GM12878 (cell line): ENCODE measurements at regions not wholly inside any gene's neighbourhood (a gene's known extent, or its start where the extent isn't known, plus 50 kb on each side); places are given as distances from the start of the nearest gene placed in this dataset.
A peak's percentile ranks its signal among the peaks of the same experiment; 100 is the strongest.

Source experiments
- ASH2L ChIP-seq: fragments of 300-600, 200-600 bp; sonication (generic); IDR thresholded peaks from 2 replicates; pipeline ENCODE4 v1.6.1; 2017; ENCODE audit warnings: low read depth, mild to moderate bottlenecking, borderline replicate concordance
- ATF2 ChIP-seq: IDR thresholded peaks from 2 replicates; pipeline ENCODE4 v1.6.1; 2012; ENCODE audit warnings: low read length, inconsistent platforms
- BMI1 ChIP-seq: fragments of 450-650 bp; IDR thresholded peaks from 2 replicates; pipeline ENCODE4 v1.6.1; 2016; ENCODE audit warnings: mild to moderate bottlenecking, moderate library complexity, borderline replicate concordance
- BRCA1 ChIP-seq: IDR thresholded peaks from 2 replicates; pipeline ENCODE4 v1.6.1; 2011; ENCODE audit warnings: low read depth, low read length, improper control_type of control experiment
- CBX5 ChIP-seq: sonication (generic); IDR thresholded peaks from 2 replicates; pipeline ENCODE4 v1.6.1; 2016; ENCODE audit warnings: low read depth, moderate library complexity, mild to moderate bottlenecking, inconsistent platforms
- HDAC6 ChIP-seq: fragments of 200-600 bp; sonication (generic); IDR thresholded peaks from one replicate; pipeline ENCODE4 v1.8.0; 2017; ENCODE audit warnings: antibody characterized with exemption; ENCODE audit not compliant: unreplicated experiment
- HDGF ChIP-seq: fragments of 450-650 bp; IDR thresholded peaks from 2 replicates; pipeline ENCODE4 v1.6.1; 2016; ENCODE audit warnings: antibody characterized with exemption
- MTA2 ChIP-seq: fragments of 450-650 bp; IDR thresholded peaks from 2 replicates; pipeline ENCODE4 v1.6.1; 2016; ENCODE audit warnings: low read depth, mild to moderate bottlenecking, moderate library complexity
- MYB ChIP-seq: fragments of 150-350 bp; IDR thresholded peaks from 2 replicates; pipeline ENCODE4 v1.6.1; 2014; ENCODE audit warnings: mild to moderate bottlenecking, low read depth, low read length, borderline replicate concordance
- PAX5 ChIP-seq: IDR thresholded peaks from 2 replicates; pipeline ENCODE4 v1.6.1; 2011; ENCODE audit warnings: low read depth, low read length, borderline replicate concordance
- PRDM15 ChIP-seq: fragments of 450-650 bp; formaldehyde crosslinking; IDR thresholded peaks from 2 replicates; pipeline ENCODE4 v1.4.0; 2020; ENCODE audit warnings: mild to moderate bottlenecking, moderate library complexity
- RBBP5 ChIP-seq: fragments of 200-600 bp; sonication (generic); conservative IDR thresholded peaks from 2 replicates; pipeline ENCODE4 v1.6.1; 2016
- REST ChIP-seq: IDR thresholded peaks from 2 replicates; pipeline ENCODE4 v1.6.1; 2012; ENCODE audit warnings: mild to moderate bottlenecking, low read depth, low read length
- ZNF24 ChIP-seq: fragments of 450-650 bp; IDR thresholded peaks from 2 replicates; pipeline ENCODE4 v1.6.1; 2017; ENCODE audit warnings: antibody characterized with exemption, mild to moderate bottlenecking
- TF ChIP-seq, protein P1 (sequence below): fragments of 450-650 bp; IDR thresholded peaks from 2 replicates; pipeline ENCODE4 v1.6.1; 2017; ENCODE audit warnings: low read depth, mild to moderate bottlenecking, moderate library complexity
- TF ChIP-seq, protein P2 (sequence below): fragments of 150-350 bp; IDR thresholded peaks from 2 replicates; pipeline ENCODE4 v1.6.1; 2016; ENCODE audit warnings: low read depth, low read length

- TF ChIP-seq, protein P1, sequence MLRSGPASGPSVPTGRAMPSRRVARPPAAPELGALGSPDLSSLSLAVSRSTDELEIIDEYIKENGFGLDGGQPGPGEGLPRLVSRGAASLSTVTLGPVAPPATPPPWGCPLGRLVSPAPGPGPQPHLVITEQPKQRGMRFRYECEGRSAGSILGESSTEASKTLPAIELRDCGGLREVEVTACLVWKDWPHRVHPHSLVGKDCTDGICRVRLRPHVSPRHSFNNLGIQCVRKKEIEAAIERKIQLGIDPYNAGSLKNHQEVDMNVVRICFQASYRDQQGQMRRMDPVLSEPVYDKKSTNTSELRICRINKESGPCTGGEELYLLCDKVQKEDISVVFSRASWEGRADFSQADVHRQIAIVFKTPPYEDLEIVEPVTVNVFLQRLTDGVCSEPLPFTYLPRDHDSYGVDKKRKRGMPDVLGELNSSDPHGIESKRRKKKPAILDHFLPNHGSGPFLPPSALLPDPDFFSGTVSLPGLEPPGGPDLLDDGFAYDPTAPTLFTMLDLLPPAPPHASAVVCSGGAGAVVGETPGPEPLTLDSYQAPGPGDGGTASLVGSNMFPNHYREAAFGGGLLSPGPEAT = no peak
- TF ChIP-seq MTA2 = no peak
- no peak for TF ChIP-seq ASH2L
- TF ChIP-seq, protein P2, sequence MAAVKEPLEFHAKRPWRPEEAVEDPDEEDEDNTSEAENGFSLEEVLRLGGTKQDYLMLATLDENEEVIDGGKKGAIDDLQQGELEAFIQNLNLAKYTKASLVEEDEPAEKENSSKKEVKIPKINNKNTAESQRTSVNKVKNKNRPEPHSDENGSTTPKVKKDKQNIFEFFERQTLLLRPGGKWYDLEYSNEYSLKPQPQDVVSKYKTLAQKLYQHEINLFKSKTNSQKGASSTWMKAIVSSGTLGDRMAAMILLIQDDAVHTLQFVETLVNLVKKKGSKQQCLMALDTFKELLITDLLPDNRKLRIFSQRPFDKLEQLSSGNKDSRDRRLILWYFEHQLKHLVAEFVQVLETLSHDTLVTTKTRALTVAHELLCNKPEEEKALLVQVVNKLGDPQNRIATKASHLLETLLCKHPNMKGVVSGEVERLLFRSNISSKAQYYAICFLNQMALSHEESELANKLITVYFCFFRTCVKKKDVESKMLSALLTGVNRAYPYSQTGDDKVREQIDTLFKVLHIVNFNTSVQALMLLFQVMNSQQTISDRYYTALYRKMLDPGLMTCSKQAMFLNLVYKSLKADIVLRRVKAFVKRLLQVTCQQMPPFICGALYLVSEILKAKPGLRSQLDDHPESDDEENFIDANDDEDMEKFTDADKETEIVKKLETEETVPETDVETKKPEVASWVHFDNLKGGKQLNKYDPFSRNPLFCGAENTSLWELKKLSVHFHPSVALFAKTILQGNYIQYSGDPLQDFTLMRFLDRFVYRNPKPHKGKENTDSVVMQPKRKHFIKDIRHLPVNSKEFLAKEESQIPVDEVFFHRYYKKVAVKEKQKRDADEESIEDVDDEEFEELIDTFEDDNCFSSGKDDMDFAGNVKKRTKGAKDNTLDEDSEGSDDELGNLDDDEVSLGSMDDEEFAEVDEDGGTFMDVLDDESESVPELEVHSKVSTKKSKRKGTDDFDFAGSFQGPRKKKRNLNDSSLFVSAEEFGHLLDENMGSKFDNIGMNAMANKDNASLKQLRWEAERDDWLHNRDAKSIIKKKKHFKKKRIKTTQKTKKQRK = no peak
- no peak for TF ChIP-seq REST
- no peak for TF ChIP-seq PRDM15 (CRISPR knock-in tag)
- TF ChIP-seq HDGF = no peak
- TF ChIP-seq MYB = no peak
- no peak for TF ChIP-seq BMI1
- no peak for TF ChIP-seq CBX5
- TF ChIP-seq HDAC6 = no peak
- no peak for TF ChIP-seq PAX5
- 0 out of 2 replicates have a peak, but pooled peaks have one; percentile 11 for TF ChIP-seq ATF2
- no peak for TF ChIP-seq BRCA1
- TF ChIP-seq ZNF24 = no peak
- TF ChIP-seq RBBP5 = no peak
Measured at GRCh38 chr14:106235356-106236159, 709.2 kb downstream of the TMEM121 start (continued).
